ENCODE measurements at regions not wholly inside any gene's neighbourhood (a gene's known extent, or its start where the extent isn't known, plus 50 kb on each side); places are given as distances from the start of the nearest gene placed in this dataset.

- TF ChIP-seq, protein P1, sequence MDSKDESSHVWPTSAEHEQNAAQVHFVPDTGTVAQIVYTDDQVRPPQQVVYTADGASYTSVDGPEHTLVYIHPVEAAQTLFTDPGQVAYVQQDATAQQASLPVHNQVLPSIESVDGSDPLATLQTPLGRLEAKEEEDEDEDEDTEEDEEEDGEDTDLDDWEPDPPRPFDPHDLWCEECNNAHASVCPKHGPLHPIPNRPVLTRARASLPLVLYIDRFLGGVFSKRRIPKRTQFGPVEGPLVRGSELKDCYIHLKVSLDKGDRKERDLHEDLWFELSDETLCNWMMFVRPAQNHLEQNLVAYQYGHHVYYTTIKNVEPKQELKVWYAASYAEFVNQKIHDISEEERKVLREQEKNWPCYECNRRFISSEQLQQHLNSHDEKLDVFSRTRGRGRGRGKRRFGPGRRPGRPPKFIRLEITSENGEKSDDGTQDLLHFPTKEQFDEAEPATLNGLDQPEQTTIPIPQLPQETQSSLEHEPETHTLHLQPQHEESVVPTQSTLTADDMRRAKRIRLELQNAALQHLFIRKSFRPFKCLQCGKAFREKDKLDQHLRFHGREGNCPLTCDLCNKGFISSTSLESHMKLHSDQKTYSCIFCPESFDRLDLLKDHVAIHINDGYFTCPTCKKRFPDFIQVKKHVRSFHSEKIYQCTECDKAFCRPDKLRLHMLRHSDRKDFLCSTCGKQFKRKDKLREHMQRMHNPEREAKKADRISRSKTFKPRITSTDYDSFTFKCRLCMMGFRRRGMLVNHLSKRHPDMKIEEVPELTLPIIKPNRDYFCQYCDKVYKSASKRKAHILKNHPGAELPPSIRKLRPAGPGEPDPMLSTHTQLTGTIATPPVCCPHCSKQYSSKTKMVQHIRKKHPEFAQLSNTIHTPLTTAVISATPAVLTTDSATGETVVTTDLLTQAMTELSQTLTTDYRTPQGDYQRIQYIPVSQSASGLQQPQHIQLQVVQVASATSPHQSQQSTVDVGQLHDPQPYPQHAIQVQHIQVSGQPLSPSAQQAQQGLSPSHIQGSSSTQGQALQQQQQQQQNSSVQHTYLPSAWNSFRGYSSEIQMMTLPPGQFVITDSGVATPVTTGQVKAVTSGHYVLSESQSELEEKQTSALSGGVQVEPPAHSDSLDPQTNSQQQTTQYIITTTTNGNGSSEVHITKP (IDR thresholded peaks at IDR 0.05; ENCODE audit: partially characterized antibody): no peak
- no peak for TF ChIP-seq FOXJ3 (CRISPR knock-in tag; IDR thresholded peaks at IDR 0.05)
- no peak for TF ChIP-seq TGIF2 (CRISPR knock-in tag; IDR thresholded peaks at IDR 0.05)
- no peak for TF ChIP-seq ZBTB12 (CRISPR knock-in tag; IDR thresholded peaks at IDR 0.05)
- TF ChIP-seq FOSL1 (tag; conservative IDR thresholded peaks at IDR 0.05): no peak
Measured at GRCh38 chr17:57174591-57174990, 81.7 kb upstream of the MSI2 start (continued).

GRCh38 chr17:57178839-57179238 is 77.5 kb upstream of the MSI2 start:
- Histone ChIP-seq H3K27me3 (ENCODE audit: control insufficient read depth in 2 of 2, insufficient read depth in 2 of 2, low read length in 2 of 2) (peaks cover 9 to 23% of the 10 kb centered on the region in 2 experiments), H2AFZ (ENCODE audit: low read depth, low read length) (no peak overlapping the region), H3K4me1 (replicated peaks in 1 of 2; ENCODE audit: control insufficient read depth in 2 of 2, insufficient read depth in 2 of 2, low read length in 2 of 2) (no peaks in the 10 kb centered on the region), H3K4me2 (ENCODE audit: insufficient read depth, low read length) (no peak overlapping the region), H3K9me3 (replicated peaks; ENCODE audit: control insufficient read depth, insufficient read depth, low read depth, low read length) (no peaks in the 10 kb centered on the region), H3K9ac (ENCODE audit: insufficient read depth in 1 of 2, low read depth in 2 of 2, low read length in 2 of 2) (no peak overlapping the region), H3K4me3 (no peak overlapping the region), H3K9me1 (ENCODE audit: control insufficient read depth, insufficient read depth, low read length) (no peaks in the 10 kb centered on the region), H3K36me3 (ENCODE audit: control insufficient read depth, insufficient read depth, low read length) (no peaks in the 10 kb centered on the region), H3K79me2 (ENCODE audit: control insufficient read depth, insufficient read depth, low read length) (no peaks in the 10 kb centered on the region), H4K20me1 (replicated peaks; ENCODE audit: control insufficient read depth, insufficient read depth, low read length) (no peaks in the 10 kb centered on the region; the same call in 1 of the 2 replicates), H3K27ac (ENCODE audit: extremely low read depth, low read depth, low read length) (no peak overlapping the region)
- TF ChIP-seq ZNF77 (CRISPR knock-in tag; IDR thresholded peaks at IDR 0.05): no peak
- TF ChIP-seq GTF2E2 (tag; IDR thresholded peaks at IDR 0.05): no peak
- BruUV-seq (replicated peaks): no TSS peak
- ATAC-seq (no peak), FAIRE-seq (no peak), DNase-seq (ENCODE audit: extremely low read depth in 1 of 4, low spot score in 3 of 4) (no peak)
- ChIA-PET CTCF (ENCODE audit: low intra/inter-chr PET ratio) (no interaction called here), POLR2A (no interaction called here)
- intact Hi-C loops (cut with micrococcal nuclease): no loop called here
- in situ Hi-C loops (cut with MboI): no loop called here
- 28% methylated on average over 4 of the region's 4 CpGs for WGBS (ENCODE audit: insufficient coverage, low coverage, missing lambda C conversion rate)

Data from K562 (cell line).